Common myeloid progenitor, CD34-positive (primary cell): ENCODE measurements at regions not wholly inside any gene's neighbourhood (a gene's known extent, or its start where the extent isn't known, plus 50 kb on each side); places are given as distances from the start of the nearest gene placed in this dataset.
"Not testable (repeated sequence)": the region's sequence is repeated elsewhere in the genome, so short reads cannot be mapped to it uniquely, and the experiment has no call there.

Source experiments
- CTCF ChIA-PET: fragments of 350-600 bp; sonication (Branson Sonifier 250); formaldehyde crosslinking; loops from one replicate; lab custom pipeline; 2021; ENCODE audit warnings: antibody characterized with exemption; lab: Charles Lee
- POLR2A ChIA-PET: fragments of 350-600 bp; sonication (Branson Sonifier 250); formaldehyde crosslinking; loops from one replicate; lab custom pipeline; 2021; ENCODE audit warnings: antibody characterized with exemption; lab: Charles Lee
- DNase-seq, 3 donors: peaks; one replicate each; pipeline versions ENCODE4 v3.0.0 to v3.0.0-alpha.2; 2013
- H3K27ac ChIP-seq, 2 experiments: 1 replicate in 1 of 2; 2 replicates in 1 of 2; pipeline ENCODE4 v1.7.0; 2013; ENCODE audit warnings: inconsistent platforms in 2 of 2, low read length in 2 of 2, mild to moderate bottlenecking in 2 of 2, low read depth in 1 of 2, moderate library complexity in 1 of 2; ENCODE audit not compliant: severe bottlenecking in 2 of 2, insufficient read depth in 1 of 2, poor library complexity in 1 of 2
- H3K27me3 ChIP-seq, 5 experiments: replicated peaks in 2 of 5; 1 replicate in 3 of 5; 2 replicates in 2 of 5; pipeline versions ENCODE4 v1.6.1 to v1.7.0; 2013; ENCODE audit warnings: low read length in 4 of 5, mild to moderate bottlenecking in 2 of 5, moderate library complexity in 2 of 5, inconsistent platforms in 1 of 5; ENCODE audit not compliant: insufficient read depth in 5 of 5, control insufficient read depth in 4 of 5
- H3K36me3 ChIP-seq, 4 experiments: 1 replicate in 2 of 4; 2 replicates in 2 of 4; pipeline versions ENCODE4 v1.6.1 to v1.7.0; 2013; ENCODE audit warnings: low read length in 3 of 4, control low read depth in 1 of 4, mild to moderate bottlenecking in 1 of 4; ENCODE audit not compliant: control insufficient read depth in 4 of 4, insufficient read depth in 4 of 4
- H3K4me1 ChIP-seq, 4 experiments: 1 replicate in 3 of 4; 2 replicates in 1 of 4; pipeline versions ENCODE4 v1.6.1 to v1.7.1; 2013; ENCODE audit warnings: low read length in 3 of 4, mild to moderate bottlenecking in 3 of 4, control low read depth in 1 of 4, inconsistent platforms in 1 of 4, moderate library complexity in 1 of 4; ENCODE audit not compliant: control insufficient read depth in 4 of 4, insufficient read depth in 4 of 4; ENCODE audit errors: control extremely low read depth in 1 of 4
- H3K4me3 ChIP-seq, 7 experiments: 1 replicate in 4 of 7; 2 replicates in 3 of 7; pipeline versions ENCODE4 v1.5.1 to v1.7.0; 2013; ENCODE audit warnings: mild to moderate bottlenecking in 7 of 7, low read length in 6 of 7, moderate library complexity in 6 of 7, inconsistent platforms in 2 of 7, low read depth in 2 of 7, control low read depth in 1 of 7; ENCODE audit not compliant: insufficient read depth in 4 of 7, control insufficient read depth in 1 of 7; ENCODE audit errors: extremely low read depth in 1 of 7
- H3K9me3 ChIP-seq, 5 experiments: 1 replicate in 4 of 5; 2 replicates in 1 of 5; pipeline versions ENCODE4 v1.6.1 to v1.7.1; 2013; ENCODE audit warnings: low read length in 4 of 5, mild to moderate bottlenecking in 2 of 5, inconsistent platforms in 1 of 5, low read depth in 1 of 5, moderate library complexity in 1 of 5; ENCODE audit not compliant: control insufficient read depth in 4 of 5, insufficient read depth in 2 of 5; ENCODE audit errors: control extremely low read depth in 1 of 5
- whole genome bisulfite sequencing: methylation state at CpG from one replicate; pipeline ENCODE4 v1.1.5; 2013; ENCODE audit not compliant: insufficient coverage; 5-methylcytosine and 5-hydroxymethylcytosine counted together

- WGBS, result 95% methylated on average over 8 of the region's 9 CpGs
- H3K9me3 ChIP-seq, result peaks cover 0 to 11% (median 1%) of the 10 kb centered on the region in 5 experiments
- CTCF ChIA-PET, H3K27ac ChIP-seq, H3K4me3 ChIP-seq, H3K27me3 ChIP-seq, H3K4me1 ChIP-seq, POLR2A ChIA-PET, H3K36me3 ChIP-seq, DNase-seq: not testable (repeated sequence)
These were observed 318.4 kb downstream of the ZFHX3 start for GRCh38 chr16:72729552-72729951.

GRCh38 chr16:72728516-72728915 is 319.4 kb downstream of the ZFHX3 start:
- H3K9me3 ChIP-seq, result peaks cover 0 to 4% (median 1%) of the 10 kb centered on the region in 5 experiments
- 100% methylated on average over 9 of the region's 11 CpGs for WGBS
- no peaks in the 10 kb centered on the region for H3K36me3 ChIP-seq
- no peak overlapping the region for H3K27ac ChIP-seq
- ChIA-PET POLR2A (no interaction called here), CTCF (no interaction called here)
- H3K4me3 ChIP-seq, result no peak overlapping the region
- no peaks in the 10 kb centered on the region for H3K27me3 ChIP-seq
- DNase-seq, result no peak
- H3K4me1 ChIP-seq, result no peaks in the 10 kb centered on the region

- ChIA-PET CTCF (interaction anchor here (0.6 kb wide), 1 partner anchor 1316 kb away, joined by 3 read pairs; no protein-coding TSS in a partner anchor), POLR2A (no interaction called here)
- WGBS, result no CpG with 5 or more reads among the region's 1 CpG
- no peaks in the 10 kb centered on the region for H3K4me1 ChIP-seq
- no peaks in the 10 kb centered on the region for H3K27me3 ChIP-seq
- no peak overlapping the region for H3K4me3 ChIP-seq
- H3K36me3 ChIP-seq, result no peaks in the 10 kb centered on the region
- H3K27ac ChIP-seq, result no peak overlapping the region
- no peak for DNase-seq
- H3K9me3 ChIP-seq, result peaks cover 0 to 4% (median 0%) of the 10 kb centered on the region in 5 experiments
These were observed 320.4 kb downstream of the ZFHX3 start for GRCh38 chr16:72727565-72727964.

GRCh38 chr16:72725643-72726042 is 322.3 kb downstream of the ZFHX3 start:
- WGBS, result 100% methylated on average over 1 of the region's 2 CpGs

GRCh38 chr16:72723781-72724180 is 324.1 kb downstream of the ZFHX3 start:
- Histone ChIP-seq H3K27ac (no peak overlapping the region), H3K4me1 (no peaks in the 10 kb centered on the region), H3K27me3 (no peaks in the 10 kb centered on the region), H3K4me3 (no peak overlapping the region), H3K36me3 (no peaks in the 10 kb centered on the region), H3K9me3 (no peaks in the 10 kb centered on the region)
- no peak for DNase-seq
- WGBS, result no CpG with 5 or more reads among the region's 4 CpGs
- ChIA-PET POLR2A (interaction anchor here (0.5 kb wide), 1 partner anchor 20 kb away, joined by 4 read pairs; no protein-coding TSS in a partner anchor), CTCF (interaction anchor here (1.8 kb wide), 1 partner anchor 11 kb away, joined by 4 read pairs; no protein-coding TSS in a partner anchor)

More at GRCh38 chr16:72725643-72726042, 322.3 kb downstream of the ZFHX3 start:
- Histone ChIP-seq H3K27ac (no peak overlapping the region), H3K4me3 (no peak overlapping the region), H3K27me3 (no peaks in the 10 kb centered on the region), H3K4me1 (no peaks in the 10 kb centered on the region), H3K9me3 (no peaks in the 10 kb centered on the region), H3K36me3 (no peaks in the 10 kb centered on the region)
- CTCF ChIA-PET, result no interaction called here
- DNase-seq, result no peak
- POLR2A ChIA-PET, result no interaction called here

- Histone ChIP-seq H3K27ac (no peak overlapping the region), H3K36me3 (no peaks in the 10 kb centered on the region), H3K9me3 (no peaks in the 10 kb centered on the region), H3K4me3 (no peak overlapping the region), H3K27me3 (no peaks in the 10 kb centered on the region), H3K4me1 (no peaks in the 10 kb centered on the region)
- no peak for DNase-seq
- POLR2A ChIA-PET, result no interaction called here
- WGBS, result 100% methylated on average over 1 of the region's 5 CpGs
- CTCF ChIA-PET, result interaction anchor here (1.3 to 1.8 kb wide), 2 partner anchors 12 to 18 kb away, joined by 3 to 4 read pairs; no protein-coding TSS in a partner anchor
These were observed 325.4 kb downstream of the ZFHX3 start for GRCh38 chr16:72722552-72722951.

- no peak for DNase-seq
- Histone ChIP-seq H3K9me3 (no peaks in the 10 kb centered on the region), H3K36me3 (no peaks in the 10 kb centered on the region), H3K4me1 (no peaks in the 10 kb centered on the region), H3K4me3 (no peak overlapping the region), H3K27me3 (no peaks in the 10 kb centered on the region), H3K27ac (no peak overlapping the region)
- POLR2A ChIA-PET, result no interaction called here
- WGBS, result 86% methylated on average over 3 of the region's 4 CpGs
- CTCF ChIA-PET, result interaction anchor here (1.3 to 1.8 kb wide), 2 partner anchors 13 to 19 kb away, joined by 3 to 4 read pairs; no protein-coding TSS in a partner anchor
These were observed 325.9 kb downstream of the ZFHX3 start for GRCh38 chr16:72721981-72722380.
